GM21367 (cell line): ENCODE measurements at regions not wholly inside any gene's neighbourhood (a gene's known extent, or its start where the extent isn't known, plus 50 kb on each side); places are given as distances from the start of the nearest gene placed in this dataset.
"Not testable (repeated sequence)": the region's sequence is repeated elsewhere in the genome, so short reads cannot be mapped to it uniquely, and the experiment has no call there.

Source experiments
- ATAC-seq: cut with Tn5 transposase; IDR thresholded peaks from one replicate; pipeline ENCODE4 v1.9.1; 2021; ENCODE audit not compliant: unreplicated experiment

DNA sequence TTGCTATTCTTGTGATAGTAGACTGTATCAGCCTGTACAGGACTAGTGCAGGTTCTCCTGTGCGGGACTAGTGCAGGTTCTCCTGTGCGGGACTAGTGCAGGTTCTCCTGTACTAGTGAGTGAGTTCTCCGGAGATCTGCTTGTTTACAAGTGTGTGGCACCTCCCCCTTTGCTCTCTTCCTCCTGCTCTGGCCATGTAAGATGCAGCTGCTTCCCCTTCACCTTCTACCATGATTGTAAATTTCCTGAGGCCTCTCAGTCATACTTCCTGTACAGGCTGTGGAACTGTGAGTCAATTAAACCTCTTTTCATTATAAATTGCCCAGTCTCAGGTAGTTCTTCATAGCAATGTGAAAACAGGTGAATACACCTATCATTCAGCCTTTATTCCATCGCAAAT is 289.6 kb downstream of the TEX29 start:
- no peak for ATAC-seq

DNA sequence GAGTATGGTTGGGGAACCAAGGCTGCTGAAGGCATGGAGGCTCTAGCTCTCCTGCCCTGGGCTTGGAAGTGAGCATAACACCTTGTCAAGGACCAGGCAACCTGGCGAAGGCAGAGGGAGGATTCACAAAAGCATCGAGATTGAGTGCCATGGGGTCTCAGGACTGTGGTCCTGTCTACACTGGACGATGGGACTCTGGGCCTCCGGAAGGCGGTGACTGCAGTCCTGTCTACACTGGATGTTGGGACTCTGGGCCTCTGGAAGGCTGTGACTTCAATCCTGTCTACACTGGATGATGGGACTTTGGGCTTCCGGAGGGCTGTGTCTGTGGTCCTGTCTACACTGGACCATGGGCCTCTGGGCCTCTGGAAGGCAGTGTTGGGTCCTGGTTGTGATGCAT is 290.4 kb downstream of the TEX29 start:
- ATAC-seq: no peak

GRCh38 chr13:111611651-111612050 is 291.2 kb downstream of the TEX29 start:
- ATAC-seq: no peak

GRCh38 chr13:111612886-111613285 is 292.4 kb downstream of the TEX29 start:
- ATAC-seq: no peak

DNA sequence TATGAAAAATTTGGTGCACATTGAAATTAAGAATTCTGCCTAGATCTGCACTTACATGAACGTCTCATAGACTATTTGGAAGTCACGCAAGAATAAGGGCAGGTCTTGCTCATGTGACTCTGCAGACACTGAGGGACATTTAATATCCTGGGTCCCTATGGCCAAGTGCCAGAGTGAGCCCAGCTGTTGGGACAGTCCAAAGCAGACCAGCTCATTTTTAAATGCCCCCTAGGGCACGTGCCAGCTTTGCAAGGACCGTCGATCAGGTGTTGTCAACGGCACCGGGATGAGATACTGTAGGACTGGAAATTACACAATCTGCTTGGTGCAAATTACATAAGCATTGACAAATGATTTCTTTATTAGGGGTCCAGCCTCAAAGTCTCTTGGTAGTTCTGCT is 293.6 kb downstream of the TEX29 start:
- ATAC-seq: no peak

- no peak for ATAC-seq
Measured at GRCh38 chr13:111614613-111615012, 294.2 kb downstream of the TEX29 start.

DNA sequence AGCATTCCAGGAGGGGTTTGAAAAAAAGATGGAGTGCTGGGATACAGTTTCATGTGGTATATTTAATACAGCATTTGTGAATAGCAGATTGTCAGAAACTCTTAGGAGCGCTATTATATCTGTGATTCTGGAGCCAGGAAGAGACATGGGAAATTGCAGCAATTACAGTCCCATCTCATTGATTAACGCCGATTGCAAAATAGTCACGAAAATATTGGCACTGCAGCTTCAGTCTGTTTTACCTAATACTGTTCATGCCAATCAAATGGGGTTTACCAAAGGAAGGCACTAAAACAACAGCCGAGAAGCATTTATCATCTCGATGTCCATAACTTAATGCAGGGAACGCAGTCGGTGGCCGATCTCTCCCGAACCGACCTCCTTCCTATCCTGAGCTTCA is 295.8 kb downstream of the TEX29 start:
- ATAC-seq: no peak

DNA sequence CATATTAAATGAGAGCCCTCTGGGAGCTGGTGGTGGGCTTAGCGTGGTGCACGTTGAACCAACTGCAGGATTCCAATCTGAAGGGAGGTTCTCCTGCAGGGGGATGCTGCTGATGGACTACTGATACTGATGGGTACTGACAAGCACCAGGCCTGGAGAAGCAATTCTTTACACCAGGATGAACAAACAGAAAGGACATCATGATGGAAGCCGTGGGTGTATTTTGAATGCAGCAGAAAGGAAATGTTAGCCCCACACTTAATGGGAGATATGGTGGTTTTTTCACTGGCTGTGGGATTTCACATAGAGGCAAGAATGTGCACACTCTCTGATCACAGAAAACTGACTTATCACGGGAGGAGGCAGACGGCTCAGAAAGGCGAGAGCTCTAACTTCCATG is 299.7 kb downstream of the TEX29 start:
- ATAC-seq: no peak

DNA sequence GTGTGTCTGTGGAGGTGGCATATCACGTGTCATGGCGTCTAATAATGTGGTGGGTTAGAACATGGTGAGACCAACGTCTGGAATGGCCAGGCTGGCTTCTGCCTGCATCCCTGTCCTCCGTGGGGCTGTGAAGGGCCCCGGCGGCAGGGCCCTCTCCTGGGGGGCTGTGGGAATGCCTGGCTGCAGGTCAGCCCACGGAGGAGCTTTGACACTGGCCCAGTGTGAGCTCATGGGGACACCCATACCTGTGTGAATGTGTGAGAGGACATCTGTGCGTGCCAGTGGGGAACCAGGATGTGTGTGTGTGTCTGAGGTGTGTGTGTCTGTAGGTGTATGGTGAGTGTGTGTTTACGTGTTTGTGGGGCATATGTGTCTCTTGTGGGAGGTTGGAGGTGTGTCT is 300.1 kb downstream of the TEX29 start:
- no peak for ATAC-seq

DNA sequence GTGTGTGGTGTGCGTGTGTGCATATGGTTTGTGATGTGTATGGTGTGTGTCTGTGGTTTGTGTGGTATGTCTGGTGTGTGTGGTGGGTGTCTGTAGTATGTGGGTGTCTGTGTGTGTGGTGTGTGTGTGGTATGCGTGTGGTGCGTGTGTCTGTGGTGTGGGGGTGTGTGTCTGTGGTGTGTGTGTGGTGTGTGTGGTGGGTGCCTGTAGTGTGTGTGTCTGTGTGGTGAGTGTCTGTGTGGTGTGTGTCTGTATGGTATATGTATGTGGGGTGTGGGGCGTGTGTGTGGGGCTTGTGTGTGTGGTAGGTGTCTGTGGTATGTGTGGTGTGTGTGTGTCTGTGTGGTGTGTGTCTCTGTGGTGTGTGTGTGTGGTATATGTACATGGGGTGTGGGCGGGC is 300.7 kb downstream of the TEX29 start:
- no peak for ATAC-seq

GRCh38 chr13:111622051-111622531 is 301.6 kb downstream of the TEX29 start:
- no peak for ATAC-seq

DNA sequence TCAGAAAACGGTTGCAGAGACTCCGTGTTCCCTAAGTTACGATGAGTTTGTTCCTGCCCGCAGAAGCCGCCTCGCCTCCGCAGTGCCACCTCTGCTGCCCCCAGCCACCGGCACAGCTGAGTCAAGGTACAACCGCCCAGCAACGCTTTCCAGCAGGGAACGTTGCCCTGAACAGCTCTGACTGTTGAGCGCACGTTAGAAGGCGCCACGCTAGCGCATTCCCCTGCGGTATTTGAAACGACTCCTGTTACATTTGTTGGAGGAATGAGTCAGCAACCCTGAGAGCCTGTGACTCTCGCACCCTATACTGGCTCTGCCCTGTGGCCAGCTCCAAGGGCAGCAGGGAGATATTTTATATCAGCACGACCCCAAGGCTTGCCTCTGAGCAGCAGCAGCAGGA is 302.8 kb downstream of the TEX29 start:
- no peak for ATAC-seq

- no peak for ATAC-seq
Measured at GRCh38 chr13:111623743-111624505, 303.5 kb downstream of the TEX29 start.

DNA sequence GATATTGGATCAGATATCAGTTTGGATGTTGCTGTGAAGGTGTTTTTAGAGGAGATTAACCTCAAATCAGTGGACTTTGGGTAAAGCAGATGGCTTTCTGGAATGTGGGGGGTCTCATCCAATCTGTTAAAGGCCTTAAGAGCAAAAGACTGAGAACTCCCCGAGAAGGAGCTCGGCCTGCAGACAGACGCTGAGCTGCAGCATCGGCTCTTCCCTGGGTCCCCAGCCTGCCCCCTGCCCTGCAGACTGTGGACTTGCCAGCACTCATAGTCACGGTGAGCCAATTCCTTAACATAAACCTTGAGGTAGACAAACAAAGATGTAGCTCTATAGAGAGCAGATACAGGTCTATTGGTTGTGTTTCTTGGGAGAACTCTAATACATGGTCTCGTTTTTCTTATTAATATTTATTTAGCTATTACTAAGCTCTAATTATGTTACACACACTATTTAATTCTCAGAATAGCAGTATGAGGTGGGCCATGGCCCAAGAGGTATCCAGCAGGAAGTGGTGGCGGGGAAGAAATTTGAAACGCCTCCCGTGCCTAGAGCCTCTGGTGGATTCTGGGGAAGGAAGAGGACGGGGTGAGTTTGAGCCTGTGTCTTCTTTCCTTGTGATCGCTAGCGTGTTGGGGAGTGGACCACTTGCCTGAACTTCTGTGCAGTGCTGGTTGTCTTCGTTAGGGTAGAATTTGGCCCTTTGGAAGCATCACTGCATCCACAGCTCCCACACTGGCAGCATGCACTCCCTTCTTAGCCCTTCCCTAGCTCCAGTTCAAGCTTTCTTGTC is 305.3 kb downstream of the TEX29 start:
- ATAC-seq: no peak

- no peak for ATAC-seq
Measured at GRCh38 chr13:111626371-111627305, 306.2 kb downstream of the TEX29 start.

DNA sequence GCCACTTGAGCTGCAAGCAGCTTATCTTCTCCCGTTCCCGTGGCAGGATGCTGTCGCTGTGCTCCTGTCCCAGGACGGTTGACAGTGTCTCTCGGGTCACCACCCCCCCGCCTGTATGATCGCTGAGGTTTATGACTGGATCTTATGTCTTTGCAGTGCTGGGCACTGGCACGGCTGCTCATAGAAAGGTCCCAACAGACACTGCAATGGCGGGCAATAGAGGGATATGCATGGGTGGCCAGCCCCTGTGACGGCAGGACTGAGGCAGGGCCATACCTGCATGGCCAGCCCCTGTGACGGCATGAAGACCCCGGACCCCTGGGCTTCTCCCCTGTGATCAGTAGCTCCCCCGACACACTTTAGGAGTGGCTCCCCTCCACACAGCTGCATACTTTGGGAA is 307.2 kb downstream of the TEX29 start:
- no peak for ATAC-seq

DNA sequence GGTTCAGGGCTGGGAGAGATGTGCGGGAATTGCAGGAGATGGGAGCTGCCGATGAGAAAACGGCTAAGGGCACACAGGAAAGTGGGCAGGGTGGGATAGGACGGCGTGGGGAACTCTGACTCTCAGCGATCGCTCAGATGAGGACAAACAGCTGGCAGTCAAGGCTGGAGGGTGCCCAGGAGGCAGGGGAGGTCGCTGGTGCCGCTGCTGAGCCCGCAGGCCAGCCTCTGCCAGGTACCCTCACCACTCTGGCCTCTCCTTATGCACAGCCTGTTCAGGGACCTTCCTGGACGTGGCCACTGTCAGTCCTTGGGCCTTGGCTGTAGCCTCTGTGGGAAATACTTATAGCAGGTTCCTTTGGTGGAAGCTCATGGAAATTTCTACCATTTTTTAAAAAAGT is 308.6 kb downstream of the TEX29 start:
- no peak for ATAC-seq

DNA sequence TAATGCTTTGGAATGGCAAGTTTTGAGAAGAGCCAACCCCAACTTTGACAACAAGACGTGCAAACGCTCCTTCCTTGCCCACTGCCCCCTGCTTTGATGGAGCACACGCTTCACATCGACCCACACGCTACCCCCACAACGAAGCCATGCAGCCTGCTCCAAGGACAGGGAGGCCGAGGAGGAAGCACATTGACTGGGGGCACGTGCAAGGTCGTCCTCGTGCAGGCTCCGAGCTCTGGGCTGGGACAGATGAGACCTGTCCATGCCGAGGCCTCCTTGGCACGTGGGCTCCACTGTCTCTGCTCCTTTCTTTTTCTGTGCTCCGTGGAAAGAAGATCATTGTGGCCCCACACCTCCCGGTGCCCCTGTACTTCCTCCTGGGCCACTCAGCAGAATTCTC is 309.0 kb downstream of the TEX29 start:
- no peak for ATAC-seq

DNA sequence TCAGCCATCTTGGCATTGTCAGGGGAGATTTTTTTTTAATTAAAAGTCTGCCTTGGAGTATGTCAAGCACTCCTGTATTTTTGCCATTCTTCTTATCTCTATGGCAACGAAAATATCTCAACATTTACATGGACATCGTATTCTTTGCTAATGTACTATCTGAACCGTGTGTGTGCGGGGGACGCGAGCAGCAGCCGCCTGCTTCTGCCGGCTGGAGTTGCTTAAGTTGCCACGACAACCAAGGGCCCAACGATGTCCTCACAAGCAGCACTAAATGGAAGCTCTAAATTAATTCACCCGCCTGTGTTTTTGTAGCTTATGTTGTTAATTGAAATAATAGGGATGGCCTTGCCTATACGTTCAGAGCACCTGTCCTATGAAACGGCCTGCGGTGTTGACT is 309.5 kb downstream of the TEX29 start:
- no peak for ATAC-seq

DNA sequence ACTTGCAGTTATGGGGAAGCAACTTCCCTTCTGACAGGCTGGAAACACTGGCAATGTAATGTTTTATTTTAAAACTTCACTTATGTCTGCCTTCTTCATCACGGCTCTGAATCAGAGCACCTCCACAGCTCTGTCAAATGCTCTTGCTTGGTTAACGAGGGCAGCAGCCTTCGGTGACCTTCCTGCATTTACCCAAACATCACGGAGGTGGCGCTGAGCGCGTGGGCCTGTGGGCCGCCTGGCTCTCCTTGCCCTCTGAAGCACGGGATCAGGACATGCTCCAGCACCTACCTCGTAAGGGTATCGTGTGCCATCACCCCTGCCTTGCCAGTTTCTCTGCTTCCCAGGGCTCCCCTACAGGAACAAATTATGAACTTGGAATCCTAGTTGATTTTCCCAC is 310.0 kb downstream of the TEX29 start:
- ATAC-seq: no peak

GRCh38 chr13:111631271-111631670 is 310.8 kb downstream of the TEX29 start:
- not testable (repeated sequence) for ATAC-seq
